ENCODE measurements at regions not wholly inside any gene's neighbourhood (a gene's known extent, or its start where the extent isn't known, plus 50 kb on each side); places are given as distances from the start of the nearest gene placed in this dataset.

DNA sequence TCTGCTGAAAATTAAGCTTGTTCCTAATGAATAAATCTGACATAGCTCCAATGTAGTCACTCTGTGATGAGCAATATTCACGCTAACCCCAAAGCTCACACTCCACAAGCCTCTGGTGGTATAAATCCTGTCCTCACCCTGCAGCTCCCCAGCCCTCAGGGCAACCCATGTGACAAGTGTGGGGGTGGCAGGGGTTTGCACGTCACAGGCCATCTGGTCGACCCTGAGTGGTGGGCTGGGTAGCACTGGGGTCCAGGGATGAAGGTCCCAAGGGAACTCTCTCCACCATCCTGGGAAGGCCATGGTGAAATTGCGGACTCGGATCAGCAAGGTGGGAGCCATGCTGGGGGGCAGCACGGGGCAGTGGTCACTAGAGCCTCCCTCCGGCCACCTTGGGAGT is 100.0 kb upstream of the SOX1 start:
- DNase-seq (ENCODE audit: extremely low spot score), result no peak
- TF ChIP-seq, protein P1, sequence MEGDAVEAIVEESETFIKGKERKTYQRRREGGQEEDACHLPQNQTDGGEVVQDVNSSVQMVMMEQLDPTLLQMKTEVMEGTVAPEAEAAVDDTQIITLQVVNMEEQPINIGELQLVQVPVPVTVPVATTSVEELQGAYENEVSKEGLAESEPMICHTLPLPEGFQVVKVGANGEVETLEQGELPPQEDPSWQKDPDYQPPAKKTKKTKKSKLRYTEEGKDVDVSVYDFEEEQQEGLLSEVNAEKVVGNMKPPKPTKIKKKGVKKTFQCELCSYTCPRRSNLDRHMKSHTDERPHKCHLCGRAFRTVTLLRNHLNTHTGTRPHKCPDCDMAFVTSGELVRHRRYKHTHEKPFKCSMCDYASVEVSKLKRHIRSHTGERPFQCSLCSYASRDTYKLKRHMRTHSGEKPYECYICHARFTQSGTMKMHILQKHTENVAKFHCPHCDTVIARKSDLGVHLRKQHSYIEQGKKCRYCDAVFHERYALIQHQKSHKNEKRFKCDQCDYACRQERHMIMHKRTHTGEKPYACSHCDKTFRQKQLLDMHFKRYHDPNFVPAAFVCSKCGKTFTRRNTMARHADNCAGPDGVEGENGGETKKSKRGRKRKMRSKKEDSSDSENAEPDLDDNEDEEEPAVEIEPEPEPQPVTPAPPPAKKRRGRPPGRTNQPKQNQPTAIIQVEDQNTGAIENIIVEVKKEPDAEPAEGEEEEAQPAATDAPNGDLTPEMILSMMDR (IDR thresholded peaks at IDR 0.05), result no peak
- TF ChIP-seq POLR2A (IDR thresholded peaks at IDR 0.05; ENCODE audit: low read depth), result no peak
- no peak for TF ChIP-seq EP300 (IDR thresholded peaks at IDR 0.05)
- no peak for TF ChIP-seq POLR2AphosphoS5 (IDR thresholded peaks at IDR 0.05)
- 71% methylated on average over 6 of the region's 7 CpGs for WGBS

DNA sequence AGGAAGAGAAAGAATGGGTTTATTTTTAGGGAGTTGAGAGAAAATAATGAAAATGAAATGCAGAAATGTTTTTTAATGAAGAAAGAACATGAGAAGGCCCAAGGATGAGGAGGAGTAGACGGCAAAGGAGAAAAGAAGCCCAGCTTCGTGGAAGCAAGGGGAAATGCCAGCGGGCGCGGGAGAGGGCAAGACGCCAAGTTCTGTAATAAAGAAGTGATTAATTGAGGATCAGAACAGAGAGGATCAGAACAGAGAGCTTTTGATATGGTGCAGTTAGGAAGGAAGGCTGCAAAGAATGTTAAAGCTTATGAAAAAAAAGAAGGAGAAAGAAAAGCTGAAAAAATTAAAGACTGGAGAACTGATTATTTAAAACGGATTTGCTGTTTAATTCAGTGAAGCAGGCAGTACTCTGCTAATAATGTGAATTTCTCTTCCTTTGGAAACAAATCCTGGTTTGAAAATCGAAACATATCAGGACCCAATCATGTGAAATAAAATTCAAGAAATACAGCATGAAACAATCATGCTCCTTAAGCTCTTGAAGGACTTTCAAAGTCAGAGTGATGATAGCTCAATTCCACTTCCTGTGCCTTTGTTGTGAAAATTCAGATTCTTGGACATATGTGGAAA is 99.3 kb upstream of the SOX1 start:
- H3K4me1 ChIP-seq, result peaks cover 0 to 14% (median 3%) of the 10 kb centered on the region in 4 donors
- WGBS, result 59% methylated on average over 8 of the region's 8 CpGs
- TF ChIP-seq EP300 (IDR thresholded peaks at IDR 0.05) (no peak), POLR2A (IDR thresholded peaks at IDR 0.05; ENCODE audit: low read depth) (no peak), POLR2AphosphoS5 (IDR thresholded peaks at IDR 0.05) (no peak)
- TF ChIP-seq, protein P1 (IDR thresholded peaks at IDR 0.05), result no peak
- DNase-seq (ENCODE audit: extremely low spot score), result no peak
- peaks cover 0 to 55% (median 12%) of the 10 kb centered on the region in 4 donors for H3K27me3 ChIP-seq
- intact Hi-C loops (cut with DNase I), result no loop called here
- H3K9me3 ChIP-seq, result no peaks in the 10 kb centered on the region
- no peak overlapping the region for H3K4me3 ChIP-seq
- H3K27ac ChIP-seq (replicated peaks in 1 of 4), result no peak overlapping the region
- H3K36me3 ChIP-seq, result no peaks in the 10 kb centered on the region

More for the DNA sequence above, 100.0 kb upstream of the SOX1 start:
- intact Hi-C loops (cut with DNase I), result no loop called here
- Histone ChIP-seq H3K36me3 (no peaks in the 10 kb centered on the region), H3K4me1 (peaks cover 0 to 7% (median 0%) of the 10 kb centered on the region in 4 donors), H3K27me3 (peaks cover 0 to 47% (median 6%) of the 10 kb centered on the region in 4 donors), H3K9me3 (no peaks in the 10 kb centered on the region), H3K27ac (replicated peaks in 1 of 4) (no peak overlapping the region), H3K4me3 (no peak overlapping the region)

DNA sequence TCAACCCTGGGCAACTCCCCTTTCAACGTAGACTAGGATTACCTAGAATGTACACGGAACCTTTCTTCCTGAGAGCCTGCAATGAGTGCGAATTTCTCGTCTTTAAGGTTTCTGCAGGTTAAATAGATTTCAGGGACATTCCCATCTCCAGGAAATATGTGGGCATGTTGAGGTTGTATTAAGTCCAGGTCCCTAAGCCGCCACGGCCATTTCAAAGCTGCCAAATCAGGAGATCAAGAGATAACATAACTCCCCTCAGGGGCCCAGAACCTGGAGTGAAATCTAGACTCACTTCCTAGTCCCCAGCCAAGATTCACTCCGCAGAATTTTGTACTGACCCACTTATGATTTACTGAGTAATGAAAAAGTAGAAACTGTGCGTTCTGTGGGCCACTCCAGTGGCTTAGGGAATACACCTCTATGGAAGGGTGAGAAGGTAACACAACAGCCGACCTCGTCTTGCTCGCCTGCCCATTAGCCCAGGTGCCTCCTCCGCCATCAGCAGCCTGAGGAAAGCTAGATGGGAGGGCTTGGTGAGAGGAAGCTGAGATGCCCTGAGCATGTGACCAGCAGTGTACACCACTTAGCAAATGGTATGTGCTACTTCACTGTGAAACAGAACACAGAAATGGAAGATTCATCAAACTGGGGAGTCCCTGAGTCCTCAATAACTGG is 98.5 kb upstream of the SOX1 start:
- peaks cover under 1 to 22% (median 8%) of the 10 kb centered on the region in 4 donors for H3K4me1 ChIP-seq
- peaks cover 0 to 62% (median 15%) of the 10 kb centered on the region in 4 donors for H3K27me3 ChIP-seq
- no peak overlapping the region for H3K4me3 ChIP-seq
- DNase-seq (ENCODE audit: extremely low spot score), result no peak
- intact Hi-C loops (cut with DNase I), result no loop called here
- 89% methylated on average over 12 of the region's 12 CpGs for WGBS
- no peaks in the 10 kb centered on the region for H3K9me3 ChIP-seq
- H3K36me3 ChIP-seq, result no peaks in the 10 kb centered on the region
- no peak for TF ChIP-seq POLR2A (IDR thresholded peaks at IDR 0.05; ENCODE audit: low read depth)
- H3K27ac ChIP-seq (replicated peaks in 1 of 4), result no peak overlapping the region

DNA sequence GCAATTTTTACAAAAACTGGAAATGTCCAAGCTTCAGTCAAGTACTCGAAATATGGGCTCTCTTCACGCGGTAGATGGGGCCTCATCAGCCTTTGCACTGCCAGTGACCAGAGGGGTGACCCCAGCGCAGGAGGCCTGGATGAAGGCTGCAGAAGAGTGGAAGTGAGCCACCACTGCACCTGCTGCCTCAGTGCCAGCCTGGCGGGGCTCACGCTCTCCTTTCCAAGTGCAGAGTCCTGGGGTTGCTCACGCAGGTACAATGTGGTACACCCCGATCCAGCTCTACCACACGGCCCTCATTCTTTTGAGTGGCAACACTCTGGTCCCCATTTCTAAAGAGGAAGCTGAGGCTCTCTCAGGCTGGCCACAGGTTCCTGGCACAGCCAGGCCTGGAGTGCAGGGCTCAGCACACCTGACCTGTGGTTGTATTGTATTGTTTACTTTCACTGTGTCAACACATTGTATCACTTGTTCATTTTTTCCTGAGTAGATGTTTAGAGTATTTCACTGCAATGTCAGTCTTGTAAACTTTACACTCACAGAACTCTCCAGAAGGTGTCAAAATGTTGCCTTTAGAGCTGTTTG is 97.3 kb upstream of the SOX1 start:
- H3K27ac ChIP-seq (replicated peaks in 1 of 4), result no peak overlapping the region
- no peaks in the 10 kb centered on the region for H3K36me3 ChIP-seq
- 94% methylated on average over 9 of the region's 9 CpGs for WGBS
- TF ChIP-seq POLR2A (IDR thresholded peaks at IDR 0.05; ENCODE audit: low read depth) (no peak), POLR2AphosphoS5 (IDR thresholded peaks at IDR 0.05) (no peak), EP300 (IDR thresholded peaks at IDR 0.05) (no peak)
- TF ChIP-seq, protein P1 (IDR thresholded peaks at IDR 0.05), result no peak
- peaks cover 0 to 65% (median 15%) of the 10 kb centered on the region in 4 donors for H3K27me3 ChIP-seq
- DNase-seq (ENCODE audit: extremely low spot score), result no peak
- H3K4me1 ChIP-seq, result peaks cover 10 to 31% (median 17%) of the 10 kb centered on the region in 4 donors
- H3K9me3 ChIP-seq, result no peaks in the 10 kb centered on the region
- intact Hi-C loops (cut with DNase I), result no loop called here
- H3K4me3 ChIP-seq, result no peak overlapping the region

DNA sequence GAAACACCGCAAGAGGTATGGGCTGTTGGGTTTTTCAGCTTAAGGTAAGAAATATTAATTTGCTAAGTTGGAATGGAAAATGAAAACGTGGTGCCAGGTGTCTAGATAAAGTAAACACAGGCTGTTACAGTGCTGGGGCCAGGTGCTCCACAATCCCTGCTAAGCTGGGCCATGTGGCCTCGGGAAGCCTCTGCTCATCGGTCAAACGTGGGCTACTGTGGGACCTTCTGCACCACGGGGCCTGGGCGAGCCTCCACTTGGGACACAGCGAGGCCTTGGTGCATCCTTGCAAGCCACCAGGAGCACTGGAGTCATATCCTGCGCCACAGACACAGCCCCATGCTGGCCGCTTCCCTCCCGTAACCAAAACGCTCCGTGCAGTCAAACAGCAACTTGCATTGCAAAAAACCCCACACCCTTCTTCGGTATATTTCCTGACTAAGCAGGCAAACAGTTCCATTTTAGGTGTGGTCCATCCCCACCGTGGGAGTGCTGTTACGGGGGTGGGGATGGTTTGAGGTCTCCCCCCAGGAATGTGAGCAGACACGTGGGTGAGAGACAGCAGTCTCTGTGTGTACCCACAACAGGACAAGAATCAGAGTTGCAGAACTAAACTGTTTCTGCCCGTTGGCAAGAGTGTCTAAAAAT is 96.3 kb upstream of the SOX1 start:
- 63% methylated on average over 9 of the region's 18 CpGs for WGBS
- H3K27ac ChIP-seq (replicated peaks in 1 of 4), result no peak overlapping the region
- intact Hi-C loops (cut with DNase I), result no loop called here

More for the DNA sequence above, 96.3 kb upstream of the SOX1 start:
- DNase-seq (ENCODE audit: extremely low spot score), result no peak
- TF ChIP-seq, protein P1 (IDR thresholded peaks at IDR 0.05), result no peak
- no peak for TF ChIP-seq POLR2AphosphoS5 (IDR thresholded peaks at IDR 0.05)
- TF ChIP-seq POLR2A (IDR thresholded peaks at IDR 0.05; ENCODE audit: low read depth), result no peak
- no peak for TF ChIP-seq EP300 (IDR thresholded peaks at IDR 0.05)
- H3K4me3 ChIP-seq, result no peak overlapping the region
- H3K9me3 ChIP-seq, result no peaks in the 10 kb centered on the region
- H3K27me3 ChIP-seq, result peaks cover 0 to 65% (median 15%) of the 10 kb centered on the region in 4 donors
- H3K36me3 ChIP-seq, result no peaks in the 10 kb centered on the region
- H3K4me1 ChIP-seq, result peaks cover 10 to 31% (median 17%) of the 10 kb centered on the region in 4 donors

Data from esophagus muscularis mucosa (tissue), 4 donors.